GM21619 (cell line): ENCODE measurements at regions not wholly inside any gene's neighbourhood (a gene's known extent, or its start where the extent isn't known, plus 50 kb on each side); places are given as distances from the start of the nearest gene placed in this dataset.
A peak's percentile ranks its signal among the peaks of the same experiment; 100 is the strongest.
"Not testable (repeated sequence)": the region's sequence is repeated elsewhere in the genome, so short reads cannot be mapped to it uniquely, and the experiment has no call there.

Experiments used
- ATAC-seq: cut with Tn5 transposase; IDR thresholded peaks from one replicate; pipeline ENCODE4 v1.9.1; 2021; ENCODE audit not compliant: unreplicated experiment

DNA sequence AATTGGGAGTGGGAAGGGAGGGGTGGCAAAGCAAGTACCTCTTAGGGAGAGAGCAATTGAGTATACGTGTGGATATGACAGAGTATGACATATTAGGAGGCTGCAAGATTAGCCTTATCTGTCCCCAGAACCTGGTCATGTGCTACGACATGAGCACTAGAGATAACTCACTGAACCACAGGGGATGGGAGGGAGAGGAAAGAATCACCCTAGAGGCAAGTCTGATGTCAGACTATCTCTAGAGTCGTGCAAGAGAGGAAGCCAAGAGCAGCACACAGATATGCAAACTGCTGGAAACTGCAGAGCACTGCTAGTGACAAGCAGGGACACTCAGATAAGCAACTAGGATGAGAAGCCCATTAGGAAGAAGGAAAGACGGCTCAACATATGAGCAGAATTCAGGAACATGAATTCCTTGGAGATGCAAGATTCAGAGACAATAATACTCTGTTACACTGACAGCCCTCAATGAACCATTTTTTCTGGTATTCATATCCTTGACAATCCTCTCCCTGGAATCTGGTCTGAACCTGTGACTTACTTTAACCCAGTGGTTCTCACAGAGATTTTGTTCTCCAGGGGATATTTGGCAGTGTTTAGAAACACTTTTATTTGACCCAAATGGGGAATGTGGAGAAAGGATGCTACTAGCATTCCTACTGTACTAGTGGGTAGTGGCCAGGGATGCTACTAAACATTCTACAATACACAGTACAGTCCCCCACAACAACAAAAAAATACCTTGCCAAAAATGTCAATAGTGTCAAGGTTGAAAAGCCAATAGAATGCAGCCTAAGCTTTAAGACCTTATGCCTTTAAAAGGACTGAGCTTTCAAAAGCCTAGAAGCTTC, 84.0 kb upstream of the BMP2K start:
- ATAC-seq = peak; percentile 67

DNA sequence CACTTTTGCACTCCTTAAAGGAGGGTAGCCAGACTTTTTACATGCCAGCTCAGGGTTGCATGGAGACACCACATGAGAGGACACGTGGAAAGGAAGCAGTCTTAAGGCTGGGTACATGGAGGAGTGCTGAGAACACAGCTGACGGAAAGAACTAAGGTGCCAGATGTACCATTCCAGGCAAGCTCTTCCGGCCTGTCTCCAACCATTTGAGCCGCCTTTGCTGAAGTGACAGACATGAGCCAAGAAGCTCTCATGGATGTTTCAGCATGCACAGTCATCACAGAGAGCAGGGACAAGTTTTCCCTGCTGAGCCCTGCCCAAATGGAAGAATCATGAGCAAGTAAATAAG, 83.4 kb upstream of the BMP2K start:
- no peak for ATAC-seq

DNA sequence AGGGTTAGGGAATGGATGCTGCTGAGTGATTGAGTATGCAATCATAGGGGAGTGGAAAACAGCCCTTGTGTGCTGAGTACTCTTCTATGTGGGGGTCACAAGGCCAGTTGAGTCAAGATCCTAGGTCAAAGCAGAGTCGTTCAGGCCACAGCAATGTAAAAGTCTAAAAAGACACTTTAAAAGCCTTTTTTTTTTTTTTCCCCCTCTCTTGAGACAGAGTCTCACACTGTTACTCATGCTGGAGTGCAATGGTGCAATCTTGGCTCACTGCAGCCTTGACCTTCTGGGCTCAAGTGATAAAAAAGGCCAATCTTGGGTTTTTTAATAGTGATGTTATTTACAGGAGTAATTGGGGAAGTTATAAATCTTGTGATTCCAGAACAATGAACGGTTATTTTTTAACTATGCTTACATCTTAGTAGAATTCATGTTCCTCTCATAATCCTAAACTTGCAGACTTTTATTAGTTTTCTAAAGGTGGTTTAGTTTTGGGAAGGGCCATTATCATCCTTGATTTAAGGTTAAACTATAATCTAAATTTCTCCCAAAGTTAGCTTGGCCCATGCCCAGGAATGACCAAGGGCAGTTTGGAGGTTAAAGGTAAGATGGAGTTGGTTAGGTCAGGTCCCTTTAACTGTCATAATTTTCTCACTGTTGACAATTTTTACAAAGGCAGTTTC, 82.2 kb upstream of the BMP2K start:
- no peak for ATAC-seq

DNA sequence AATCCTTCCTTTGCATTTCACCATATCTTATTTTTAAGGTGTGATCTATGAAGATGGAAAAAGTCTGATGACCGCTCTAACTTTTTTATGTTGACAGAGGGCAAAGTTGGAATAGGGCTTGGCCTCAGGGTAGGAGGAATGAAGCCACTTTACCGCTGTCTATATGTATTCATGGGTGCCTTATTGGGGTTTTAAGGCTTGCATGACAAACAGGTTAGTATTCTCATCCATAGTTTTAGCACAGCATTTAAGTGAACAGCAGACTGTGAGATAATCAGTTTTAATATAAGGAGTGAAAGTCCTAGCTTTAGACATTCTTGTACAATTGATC, 81.7 kb upstream of the BMP2K start:
- ATAC-seq = no peak

DNA sequence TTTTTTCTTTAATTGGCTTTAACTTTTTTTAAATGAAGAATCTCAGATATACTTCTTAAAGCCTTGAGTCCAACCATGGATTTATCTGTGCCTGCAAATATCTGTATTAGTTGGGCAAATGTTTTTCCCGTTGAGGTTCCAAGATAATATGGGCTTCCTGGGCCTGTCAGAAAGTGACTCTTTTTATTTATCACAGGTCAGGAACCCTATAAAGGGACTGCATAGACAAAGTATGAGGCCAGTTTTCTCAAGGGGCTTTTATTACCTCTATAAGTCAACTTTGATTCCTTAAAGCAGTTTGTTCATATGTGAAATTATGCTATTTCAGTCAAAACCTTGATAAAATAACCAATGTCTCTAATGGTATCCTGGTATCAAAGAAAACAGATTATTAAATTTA, 80.2 kb upstream of the BMP2K start:
- no peak for ATAC-seq

DNA sequence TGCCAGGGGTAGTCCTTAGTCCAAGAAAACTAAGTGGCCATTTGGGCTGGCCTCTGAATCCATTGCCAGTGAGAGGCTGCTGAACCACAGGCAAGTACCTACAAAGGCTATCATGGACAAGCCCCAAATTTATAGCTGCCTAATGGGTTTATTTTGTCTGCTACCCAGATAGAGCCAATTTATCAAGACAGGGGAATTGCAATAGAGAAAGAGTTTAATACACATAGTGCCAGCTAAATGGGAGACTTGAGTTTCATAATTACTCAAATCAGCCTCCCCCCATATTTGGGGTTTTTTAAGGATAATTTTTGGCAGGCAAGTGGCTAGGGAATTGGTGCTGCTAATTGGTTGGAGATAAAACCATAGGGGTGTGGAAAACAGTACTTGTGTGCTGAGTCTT, 73.1 kb upstream of the BMP2K start:
- ATAC-seq = no peak

DNA sequence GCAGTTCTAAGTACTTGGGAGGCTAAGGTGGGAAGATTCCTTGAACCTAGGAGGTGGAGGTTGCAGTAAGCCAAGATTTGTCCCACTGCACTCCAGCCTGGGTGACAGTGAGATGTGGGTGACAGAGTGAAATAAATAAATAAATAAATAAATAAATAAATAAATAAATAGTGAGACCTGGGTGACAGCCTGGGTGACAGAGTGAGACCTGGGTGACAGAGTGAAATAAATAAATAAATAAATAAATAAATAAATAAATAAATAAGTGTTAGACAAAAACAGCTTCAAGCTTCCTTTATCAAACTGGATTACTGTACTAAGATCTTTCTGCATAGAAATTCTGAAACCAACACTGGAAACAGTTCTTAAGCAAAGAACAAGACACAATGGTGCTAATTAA, 71.8 kb upstream of the BMP2K start:
- ATAC-seq = no peak

DNA sequence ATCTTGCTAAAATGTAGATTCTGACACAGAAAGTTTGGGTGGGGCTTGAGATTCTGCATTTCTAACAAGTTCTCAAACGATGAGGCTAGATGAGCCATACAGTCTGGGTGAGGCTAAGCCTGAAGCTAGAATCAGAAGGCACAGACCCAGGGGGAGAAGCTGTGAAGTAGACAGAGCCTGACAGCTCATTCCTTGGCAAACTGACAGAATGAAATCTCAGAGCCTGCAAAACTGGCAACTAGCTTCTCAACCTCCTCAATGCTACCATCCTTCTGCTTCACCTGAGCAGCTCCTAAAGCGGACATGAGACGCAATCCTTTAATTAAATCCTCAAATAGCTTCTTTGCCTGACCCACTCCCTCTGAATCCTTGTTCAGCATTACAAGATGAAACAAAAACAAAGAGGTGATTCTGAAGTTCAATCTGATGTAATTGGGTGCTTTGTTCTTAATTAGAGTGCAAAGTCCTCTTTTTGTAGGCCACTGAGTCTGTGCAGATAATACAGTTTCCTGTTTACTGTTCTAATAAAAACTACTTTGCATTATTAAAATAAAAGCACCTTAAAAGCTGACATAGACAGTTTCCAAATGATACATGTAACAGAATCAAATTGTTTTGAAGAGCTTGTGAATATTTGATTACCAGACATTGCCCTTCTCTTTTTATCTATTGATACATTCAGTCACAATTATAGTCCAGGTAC, 71.0 kb upstream of the BMP2K start:
- no peak for ATAC-seq

DNA sequence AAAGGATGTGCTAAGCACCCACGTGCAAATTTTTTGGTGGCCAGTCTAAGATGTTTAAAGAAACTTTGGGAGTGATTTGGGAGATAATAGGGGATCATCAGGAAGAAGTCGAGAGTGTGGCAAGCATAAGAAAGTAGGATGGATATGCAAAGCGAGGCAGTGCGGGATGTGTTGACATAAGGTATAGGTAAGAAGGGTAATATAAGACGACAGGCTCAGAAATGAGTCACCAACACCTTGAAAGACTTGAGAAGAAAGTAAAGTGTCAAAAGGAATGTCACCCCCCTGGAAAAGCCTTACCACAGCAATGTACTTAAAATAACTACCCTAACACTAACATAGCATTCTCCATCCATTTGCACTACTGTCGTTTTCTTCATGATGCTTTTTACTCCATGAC, 69.8 kb upstream of the BMP2K start:
- ATAC-seq = no peak

DNA sequence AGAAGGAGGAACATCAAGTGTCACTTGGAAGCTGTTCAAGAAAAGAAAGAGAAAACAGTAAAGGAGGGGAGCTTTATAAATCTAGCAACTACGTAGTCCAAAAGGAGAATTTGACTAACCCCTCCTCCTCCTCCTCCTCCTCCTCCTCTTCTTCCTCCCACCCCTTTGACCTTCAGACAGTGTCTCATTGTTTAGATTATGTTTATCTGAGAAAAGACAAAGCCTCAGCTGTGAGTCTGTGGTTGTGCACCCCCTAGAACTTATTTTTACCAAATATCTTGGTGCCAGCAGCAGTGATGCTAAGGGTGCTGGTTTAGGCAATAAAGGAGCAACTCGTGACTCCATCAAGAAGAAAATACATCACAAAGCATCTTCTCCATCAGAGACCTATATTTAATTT, 68.9 kb upstream of the BMP2K start:
- ATAC-seq = no peak

DNA sequence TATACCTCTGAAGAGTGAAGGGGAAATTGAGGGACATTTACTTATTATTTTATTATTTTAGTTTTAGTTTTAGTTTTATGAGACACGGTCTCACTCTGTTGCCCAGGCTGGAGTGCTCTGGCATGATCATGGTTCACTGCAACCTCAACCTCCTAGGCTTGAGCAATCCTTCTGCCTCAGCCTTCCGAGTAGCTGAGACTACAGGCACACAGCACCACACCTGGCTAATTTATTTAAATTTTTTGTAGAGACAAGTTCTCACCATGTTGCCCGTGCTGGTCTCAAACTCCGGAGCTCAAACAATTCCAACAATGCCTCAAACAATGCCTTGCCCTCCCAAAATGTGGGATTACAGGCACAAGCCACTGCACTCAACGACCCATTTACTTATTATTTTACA, 68.4 kb upstream of the BMP2K start:
- ATAC-seq = no peak

DNA sequence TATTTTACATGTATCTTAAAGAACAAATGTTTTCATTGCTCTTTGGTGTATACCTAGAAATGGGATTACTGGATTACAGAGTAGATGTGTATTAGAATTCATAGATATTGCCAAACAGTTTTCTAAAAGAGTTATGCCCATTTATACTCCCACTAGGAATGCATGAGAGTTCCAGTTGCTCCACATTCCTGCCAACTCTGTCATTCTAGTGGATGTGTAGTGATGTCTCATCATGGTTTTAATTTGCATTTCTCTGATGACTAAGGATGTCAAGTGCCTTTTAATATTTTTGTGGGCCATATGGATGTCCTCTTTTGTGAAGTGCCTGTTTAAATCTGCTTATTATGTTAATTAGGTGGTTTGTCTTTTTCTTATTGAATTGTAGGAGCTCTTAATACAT, 65.6 kb upstream of the BMP2K start:
- ATAC-seq = no peak

DNA sequence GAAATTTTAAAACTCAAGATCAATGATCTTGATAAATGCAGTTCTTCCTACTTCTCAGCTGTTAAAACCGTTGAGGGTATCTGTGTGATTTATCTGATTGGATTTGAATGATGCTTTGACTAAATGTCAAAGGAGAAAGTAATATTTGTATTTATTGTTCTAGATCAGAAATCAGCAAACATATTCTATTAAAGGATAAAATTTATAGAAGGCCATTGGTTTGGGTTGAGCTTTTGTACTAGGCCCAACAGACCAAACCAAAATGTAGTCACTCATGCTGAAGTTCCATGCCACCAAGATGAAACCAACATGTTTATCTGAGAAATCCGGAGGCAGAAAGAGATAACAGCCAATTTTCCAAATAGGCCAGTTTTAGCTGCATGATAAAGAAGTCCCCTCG, 64.5 kb upstream of the BMP2K start:
- no peak for ATAC-seq

DNA sequence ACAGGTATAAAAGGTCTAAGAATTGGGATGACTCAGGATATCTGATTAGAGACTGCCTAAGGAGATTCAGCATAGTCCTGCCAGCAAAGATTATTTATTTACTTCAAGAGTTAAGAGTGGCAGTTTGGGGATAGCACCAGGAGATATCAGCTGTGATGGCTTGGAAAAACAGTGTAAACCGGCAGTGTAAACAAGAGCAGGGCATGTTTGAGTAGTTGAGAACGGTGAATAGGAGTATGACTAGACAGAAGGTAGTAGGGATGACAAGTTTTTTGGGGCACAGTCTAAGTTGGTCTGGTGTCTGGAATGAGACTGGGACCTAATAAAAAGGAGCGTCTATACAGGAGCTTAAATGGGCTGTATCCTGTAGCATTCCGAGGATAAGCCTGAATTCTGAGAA, 61.6 kb upstream of the BMP2K start:
- not testable (repeated sequence) for ATAC-seq

DNA sequence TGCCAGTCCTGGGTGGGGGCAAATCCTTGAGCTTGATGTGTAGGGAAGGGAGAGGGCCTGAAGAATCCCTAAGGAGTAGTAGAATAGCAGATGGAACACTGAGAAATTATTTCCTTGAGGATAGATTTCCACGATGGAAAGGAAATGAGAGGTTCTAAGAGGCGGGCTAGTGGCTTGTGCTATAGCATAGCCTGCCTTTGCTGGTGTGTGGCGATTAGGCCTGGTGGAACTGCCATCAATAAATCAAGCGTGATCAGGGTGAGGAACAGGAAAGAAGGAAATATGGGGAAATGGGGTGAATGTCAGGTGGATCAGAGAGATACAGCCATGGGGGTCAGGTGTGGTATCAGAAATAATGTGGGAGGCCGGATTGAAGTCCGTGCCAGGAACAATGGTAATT, 60.8 kb upstream of the BMP2K start:
- not testable (repeated sequence) for ATAC-seq

DNA sequence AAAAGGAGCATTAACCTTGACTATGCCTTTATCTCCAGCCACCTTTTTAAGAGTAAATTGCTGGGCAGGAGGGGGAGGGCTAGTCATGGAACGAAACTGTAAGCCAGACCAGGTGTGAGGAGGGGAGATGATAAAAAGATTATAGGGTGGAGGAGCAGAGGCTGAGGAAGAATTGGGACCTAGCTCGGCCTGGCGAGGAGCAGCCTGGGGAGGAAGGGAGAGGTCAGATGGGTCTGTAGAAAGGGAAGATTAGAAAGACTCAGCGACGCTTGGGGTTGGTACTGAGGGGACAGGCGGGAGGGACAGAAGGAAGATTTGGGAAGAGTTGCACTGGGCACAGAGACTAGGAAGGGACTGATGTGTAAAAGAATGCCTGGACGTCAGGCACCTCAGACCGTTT, 58.4 kb upstream of the BMP2K start:
- not testable (repeated sequence) for ATAC-seq

DNA sequence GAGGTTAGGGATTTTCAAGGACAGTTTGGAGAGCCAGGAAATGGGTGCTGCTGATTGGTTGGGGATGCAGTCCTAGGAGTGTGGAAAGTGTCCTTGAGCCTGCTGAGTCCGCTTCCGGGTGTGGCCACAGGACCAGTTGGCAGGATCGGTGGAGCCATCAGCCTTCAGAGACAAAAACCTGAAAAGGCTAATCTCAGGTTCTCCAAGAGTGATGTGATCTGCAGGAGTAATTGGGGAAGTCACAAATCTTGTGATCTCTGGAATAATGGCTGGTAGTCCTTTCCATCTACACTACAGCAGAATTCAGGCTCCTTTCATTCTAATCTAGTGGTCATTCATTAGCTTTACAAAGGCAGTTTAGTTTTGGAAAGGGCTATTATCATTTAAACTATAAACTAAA, 55.9 kb upstream of the BMP2K start:
- no peak for ATAC-seq

DNA sequence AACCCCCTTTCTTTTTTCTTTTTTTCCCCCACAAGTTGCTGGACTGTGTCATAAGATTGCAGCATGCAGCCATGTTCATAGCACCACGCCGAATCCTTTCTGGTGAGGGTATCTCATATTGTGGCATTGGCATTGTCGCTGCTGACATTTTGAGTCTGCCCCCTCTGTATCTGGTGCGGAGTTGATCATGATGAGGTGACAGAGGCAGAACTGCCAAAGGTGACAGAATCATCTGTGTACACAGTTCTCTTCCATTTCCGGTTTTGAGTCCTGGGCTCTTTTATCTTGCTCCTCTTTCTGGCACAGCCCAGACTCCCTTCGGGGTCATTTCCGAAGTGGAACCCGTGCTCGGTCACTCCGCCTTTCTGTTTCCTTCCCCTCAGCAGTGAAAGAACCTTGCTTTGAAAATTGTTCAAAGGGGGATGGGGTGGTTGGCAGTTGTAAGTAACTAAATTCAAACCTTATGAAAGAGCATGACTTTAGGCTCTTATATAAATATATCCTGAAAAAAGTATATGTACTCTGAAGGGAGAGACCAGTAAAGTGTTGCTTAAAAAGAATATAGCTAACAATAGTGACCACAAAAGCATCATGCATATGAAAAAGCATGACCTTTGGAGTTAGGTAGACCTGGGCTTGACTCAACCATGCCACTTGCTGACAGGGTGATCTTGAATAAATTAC, 55.0 kb upstream of the BMP2K start:
- peak; percentile 96 for ATAC-seq

DNA sequence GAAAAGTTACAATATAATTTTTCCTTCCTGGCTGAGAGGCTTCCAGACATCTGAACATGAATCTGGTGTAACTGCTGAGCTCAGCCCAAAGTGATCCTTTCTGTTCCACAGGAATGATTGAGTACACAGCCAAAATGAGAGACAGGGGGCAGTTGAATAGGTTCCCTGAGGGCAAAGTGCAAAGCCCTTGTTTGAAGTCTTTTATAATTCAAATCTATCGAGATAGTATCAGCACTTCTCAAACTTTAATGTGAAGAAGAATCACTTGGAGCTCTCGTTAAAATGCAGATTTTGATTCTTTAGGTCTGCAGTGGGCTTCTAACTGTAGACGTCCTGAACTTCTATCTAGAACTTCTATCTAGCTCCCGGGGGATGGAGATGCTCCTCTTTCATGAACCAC, 54.4 kb upstream of the BMP2K start:
- no peak for ATAC-seq

DNA sequence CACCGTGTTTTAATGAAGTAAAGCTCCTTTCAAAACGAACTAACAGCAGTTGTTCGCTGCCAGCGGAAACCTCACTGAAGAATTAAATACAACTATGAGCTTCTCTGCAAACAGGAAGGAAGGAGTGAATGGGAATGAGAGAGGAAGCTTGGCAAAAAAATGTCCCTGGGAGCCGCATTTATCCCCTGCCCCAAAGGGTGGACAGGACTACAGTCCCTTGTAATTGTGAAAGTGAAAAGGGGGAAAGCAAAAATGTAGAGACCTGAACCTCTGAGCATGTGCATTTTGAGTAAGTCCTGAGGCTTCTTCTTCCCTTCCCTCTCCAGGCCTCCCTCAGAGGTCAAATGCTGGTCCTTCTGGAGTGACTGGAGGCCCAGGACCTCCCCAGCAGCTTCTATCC, 53.8 kb upstream of the BMP2K start:
- no peak for ATAC-seq

DNA sequence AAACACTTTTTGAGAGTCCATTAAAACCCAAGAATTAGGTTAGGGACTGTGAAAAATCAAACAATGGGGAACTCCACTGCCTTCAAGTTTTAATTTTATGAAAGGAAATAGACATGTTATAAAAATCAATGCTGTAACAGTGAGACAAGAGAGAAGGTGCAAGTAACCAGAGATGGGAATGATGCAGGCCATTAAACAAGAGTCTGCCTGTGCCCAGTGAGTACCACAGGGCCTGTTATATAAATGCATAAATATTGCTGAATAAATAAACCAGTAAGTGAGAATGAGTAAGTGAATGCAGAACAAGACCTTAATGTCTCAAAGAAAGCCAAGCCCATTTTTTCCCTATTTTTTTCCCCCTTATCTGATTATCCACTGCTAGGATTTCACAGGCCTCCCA, 53.3 kb upstream of the BMP2K start:
- no peak for ATAC-seq
